Astrocyte (in vitro differentiated cells and primary cell): ENCODE measurements at regions not wholly inside any gene's neighbourhood (a gene's known extent, or its start where the extent isn't known, plus 50 kb on each side); places are given as distances from the start of the nearest gene placed in this dataset.
A peak's percentile ranks its signal among the peaks of the same experiment; 100 is the strongest.

ENCODE experiments used
- DNase-seq: peaks from one replicate; pipeline ENCODE4 v3.0.0-alpha.2; 2010; ENCODE audit warnings: low read depth
- FAIRE-seq: peaks from 2 replicates; lab custom pipeline; 2011; peaks lifted over from hg19 to GRCh38; lab: Jason Lieb, UNC
- H2AFZ ChIP-seq: 2 replicates; pipeline ENCODE4 v1.6.0; 2012; ENCODE audit warnings: low read depth, low read length, inconsistent platforms
- H3K27ac ChIP-seq: 2 replicates; pipeline ENCODE4 v1.5.1; 2011; ENCODE audit warnings: low read depth, low read length, inconsistent platforms
- H3K27me3 ChIP-seq: 2 replicates; pipeline ENCODE4 v1.6.0; 2011; ENCODE audit warnings: low read length, inconsistent platforms; ENCODE audit not compliant: insufficient read depth
- H3K36me3 ChIP-seq: 2 replicates; pipeline ENCODE4 v1.5.1; 2011; ENCODE audit warnings: low read length, inconsistent platforms; ENCODE audit not compliant: insufficient read depth
- H3K4me1 ChIP-seq: 2 replicates; pipeline ENCODE4 v1.5.1; 2011; ENCODE audit warnings: low read length, inconsistent platforms; ENCODE audit not compliant: insufficient read depth
- H3K4me2 ChIP-seq: 2 replicates; pipeline ENCODE4 v1.6.0; 2012; ENCODE audit warnings: low read length, inconsistent platforms
- H3K4me3 ChIP-seq: 2 replicates; pipeline ENCODE4 v1.5.1; 2011; ENCODE audit warnings: low read depth, mild to moderate bottlenecking, low read length, inconsistent platforms; ENCODE audit not compliant: insufficient read depth
- H3K79me2 ChIP-seq: 2 replicates; pipeline ENCODE4 v1.6.0; 2012; ENCODE audit warnings: mild to moderate bottlenecking, low read length, inconsistent platforms; ENCODE audit not compliant: insufficient read depth
- H3K9ac ChIP-seq: 2 replicates; pipeline ENCODE4 v1.6.0; 2012; ENCODE audit warnings: mild to moderate bottlenecking, low read length, inconsistent platforms
- H3K9me3 ChIP-seq: 2 replicates; pipeline ENCODE4 v1.5.1; 2012; ENCODE audit warnings: low read depth, mild to moderate bottlenecking, low read length, inconsistent platforms; ENCODE audit not compliant: insufficient read depth
- H4K20me1 ChIP-seq: 2 replicates; pipeline ENCODE4 v1.6.0; 2012; ENCODE audit warnings: low read length, inconsistent platforms; ENCODE audit not compliant: insufficient read depth
- H3K27ac Mint-ChIP-seq: one replicate; pipeline ENCODE4 v1.8.0; 2021; ENCODE audit warnings: mild to moderate bottlenecking, mixed read lengths; ENCODE audit not compliant: unreplicated experiment
- H3K27me3 Mint-ChIP-seq: one replicate; pipeline ENCODE4 v1.8.0; 2021; ENCODE audit warnings: low read depth, mixed read lengths; ENCODE audit not compliant: unreplicated experiment
- H3K36me3 Mint-ChIP-seq: one replicate; pipeline ENCODE4 v1.8.0; 2021; ENCODE audit warnings: low read depth, mixed read lengths; ENCODE audit not compliant: unreplicated experiment
- H3K4me1 Mint-ChIP-seq: one replicate; pipeline ENCODE4 v1.8.0; 2021; ENCODE audit warnings: low read depth, mixed read lengths; ENCODE audit not compliant: unreplicated experiment
- H3K4me3 Mint-ChIP-seq: one replicate; pipeline ENCODE4 v1.8.0; 2021; ENCODE audit warnings: mild to moderate bottlenecking, moderate library complexity, mixed read lengths; ENCODE audit not compliant: unreplicated experiment
- H3K9me3 Mint-ChIP-seq: one replicate; pipeline ENCODE4 v1.8.0; 2021; ENCODE audit warnings: mild to moderate bottlenecking, mixed read lengths; ENCODE audit not compliant: unreplicated experiment
- EZH2 ChIP-seq: IDR thresholded peaks from 2 replicates; pipeline ENCODE4 v1.6.1; 2012; ENCODE audit warnings: mild to moderate bottlenecking, low read length, inconsistent platforms; ENCODE audit not compliant: insufficient read depth
- TF ChIP-seq, protein P1 (sequence below): IDR thresholded peaks from 2 replicates; pipeline ENCODE4 v1.5.1; 2011; ENCODE audit warnings: low read depth, mild to moderate bottlenecking, inconsistent platforms, low read length, moderate library complexity; ENCODE audit not compliant: insufficient read depth

GRCh38 chr5:73288803-73289720 lies 116.1 kb downstream of the TMEM174 start:
- peaks cover 8% of the 10 kb centered on the region for H3K9me3 Mint-ChIP-seq
- TF ChIP-seq, protein P1, sequence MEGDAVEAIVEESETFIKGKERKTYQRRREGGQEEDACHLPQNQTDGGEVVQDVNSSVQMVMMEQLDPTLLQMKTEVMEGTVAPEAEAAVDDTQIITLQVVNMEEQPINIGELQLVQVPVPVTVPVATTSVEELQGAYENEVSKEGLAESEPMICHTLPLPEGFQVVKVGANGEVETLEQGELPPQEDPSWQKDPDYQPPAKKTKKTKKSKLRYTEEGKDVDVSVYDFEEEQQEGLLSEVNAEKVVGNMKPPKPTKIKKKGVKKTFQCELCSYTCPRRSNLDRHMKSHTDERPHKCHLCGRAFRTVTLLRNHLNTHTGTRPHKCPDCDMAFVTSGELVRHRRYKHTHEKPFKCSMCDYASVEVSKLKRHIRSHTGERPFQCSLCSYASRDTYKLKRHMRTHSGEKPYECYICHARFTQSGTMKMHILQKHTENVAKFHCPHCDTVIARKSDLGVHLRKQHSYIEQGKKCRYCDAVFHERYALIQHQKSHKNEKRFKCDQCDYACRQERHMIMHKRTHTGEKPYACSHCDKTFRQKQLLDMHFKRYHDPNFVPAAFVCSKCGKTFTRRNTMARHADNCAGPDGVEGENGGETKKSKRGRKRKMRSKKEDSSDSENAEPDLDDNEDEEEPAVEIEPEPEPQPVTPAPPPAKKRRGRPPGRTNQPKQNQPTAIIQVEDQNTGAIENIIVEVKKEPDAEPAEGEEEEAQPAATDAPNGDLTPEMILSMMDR, result no peak
- no peak for TF ChIP-seq EZH2
- Histone ChIP-seq H3K4me1 (no peaks in the 10 kb centered on the region), H3K9me3 (no peaks in the 10 kb centered on the region), H3K79me2 (no peaks in the 10 kb centered on the region), H3K9ac (no peak overlapping the region), H3K4me3 (no peak overlapping the region), H2AFZ (no peak overlapping the region), H3K27ac (no peak overlapping the region), H3K4me2 (no peak overlapping the region), H3K27me3 (peaks cover 4% of the 10 kb centered on the region), H4K20me1 (no peaks in the 10 kb centered on the region), H3K36me3 (no peaks in the 10 kb centered on the region)
- DNase-seq (no peak), FAIRE-seq (no peak)
- no peak overlapping the region for H3K27ac Mint-ChIP-seq
- no peaks in the 10 kb centered on the region for H3K4me1 Mint-ChIP-seq
- peaks cover 4% of the 10 kb centered on the region for H3K36me3 Mint-ChIP-seq
- H3K27me3 Mint-ChIP-seq, result peaks cover 56% of the 10 kb centered on the region
- H3K4me3 Mint-ChIP-seq, result no peak overlapping the region

GRCh38 chr5:73286896-73287295 lies 113.9 kb downstream of the TMEM174 start:
- H3K36me3 ChIP-seq, result no peaks in the 10 kb centered on the region
- DNase-seq (no peak), FAIRE-seq (peak; percentile 29)
- no peaks in the 10 kb centered on the region for H3K9me3 ChIP-seq
- no peak overlapping the region for H3K4me3 ChIP-seq
- H3K27ac ChIP-seq, result no peak overlapping the region
- Mint-ChIP-seq H3K36me3 (peaks cover 4% of the 10 kb centered on the region), H3K9me3 (peaks cover 8% of the 10 kb centered on the region), H3K4me1 (no peaks in the 10 kb centered on the region), H3K27ac (no peak overlapping the region), H3K27me3 (peaks cover 58% of the 10 kb centered on the region), H3K4me3 (no peak overlapping the region)
- TF ChIP-seq EZH2, result no peak
- TF ChIP-seq, protein P1, result no peak
- H3K27me3 ChIP-seq, result peaks cover 4% of the 10 kb centered on the region
- H3K79me2 ChIP-seq, result no peaks in the 10 kb centered on the region
- H3K9ac ChIP-seq, result no peak overlapping the region
- H4K20me1 ChIP-seq, result no peaks in the 10 kb centered on the region
- no peaks in the 10 kb centered on the region for H3K4me1 ChIP-seq
- H2AFZ ChIP-seq, result no peak overlapping the region
- H3K4me2 ChIP-seq, result no peak overlapping the region

GRCh38 chr5:73284985-73285384 lies 112.0 kb downstream of the TMEM174 start:
- no peak for DNase-seq
- Mint-ChIP-seq H3K36me3 (peaks cover under 1% of the 10 kb centered on the region), H3K4me1 (peaks cover 4% of the 10 kb centered on the region), H3K4me3 (no peak overlapping the region), H3K9me3 (peaks cover 8% of the 10 kb centered on the region), H3K27me3 (peaks cover 44% of the 10 kb centered on the region), H3K27ac (no peak overlapping the region)
- Histone ChIP-seq H3K4me2 (no peak overlapping the region), H3K9ac (no peak overlapping the region), H3K4me1 (peaks cover 13% of the 10 kb centered on the region), H3K27ac (no peak overlapping the region), H3K9me3 (no peaks in the 10 kb centered on the region), H3K79me2 (no peaks in the 10 kb centered on the region), H3K4me3 (no peak overlapping the region), H3K36me3 (no peaks in the 10 kb centered on the region), H2AFZ (no peak overlapping the region), H3K27me3 (peaks cover 4% of the 10 kb centered on the region), H4K20me1 (no peaks in the 10 kb centered on the region)
- FAIRE-seq, result no peak
- TF ChIP-seq, protein P1, result no peak
